HUES48 (cell line): ENCODE measurements at regions not wholly inside any gene's neighbourhood (a gene's known extent, or its start where the extent isn't known, plus 50 kb on each side); places are given as distances from the start of the nearest gene placed in this dataset.

Source experiments
- H3K27ac ChIP-seq: one replicate; pipeline ENCODE4 v1.7.0; 2013; ENCODE audit warnings: low read depth, low read length, inconsistent platforms
- H3K27me3 ChIP-seq: 2 replicates; pipeline ENCODE4 v1.6.1; 2013; ENCODE audit warnings: mild to moderate bottlenecking, low read length; ENCODE audit not compliant: control insufficient read depth, insufficient read depth
- H3K36me3 ChIP-seq: 2 replicates; pipeline ENCODE4 v1.6.1; 2013; ENCODE audit warnings: low read length; ENCODE audit not compliant: control insufficient read depth, insufficient read depth
- H3K4me1 ChIP-seq: 2 replicates; pipeline ENCODE4 v1.6.1; 2013; ENCODE audit warnings: mild to moderate bottlenecking, low read length; ENCODE audit not compliant: control insufficient read depth, insufficient read depth
- H3K4me3 ChIP-seq: 2 replicates; pipeline ENCODE4 v1.5.1; 2013; ENCODE audit warnings: mild to moderate bottlenecking, low read depth, low read length
- H3K9ac ChIP-seq: 2 replicates; pipeline ENCODE4 v1.6.1; 2013; ENCODE audit warnings: mild to moderate bottlenecking, low read depth, low read length, moderate library complexity
- H3K9me3 ChIP-seq: 2 replicates; pipeline ENCODE4 v1.6.1; 2013; ENCODE audit warnings: low read length; ENCODE audit not compliant: control insufficient read depth, insufficient read depth

DNA sequence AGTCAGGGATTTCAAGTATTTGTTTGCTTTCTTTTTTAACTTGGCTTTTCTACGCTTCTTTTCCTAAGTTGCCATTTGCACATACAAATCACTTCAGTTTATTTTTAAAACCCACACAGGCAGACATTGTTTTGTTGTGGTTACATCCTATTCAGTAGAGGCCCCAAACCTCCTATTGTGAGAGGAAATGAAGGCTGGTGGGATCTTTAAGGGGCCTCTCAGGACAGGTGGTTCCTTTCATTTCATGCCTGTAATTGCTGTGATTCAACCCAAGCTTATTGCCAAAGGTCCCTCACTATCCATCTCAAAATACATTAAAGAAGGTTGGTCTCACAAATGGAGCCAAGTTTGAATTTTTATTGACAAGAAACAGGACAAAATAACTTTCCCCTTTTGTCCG is 257.1 kb downstream of the ADAMTS20 start:
- H3K27ac ChIP-seq, result no peak overlapping the region
- H3K36me3 ChIP-seq, result no peaks in the 10 kb centered on the region
- no peak overlapping the region for H3K4me3 ChIP-seq
- no peaks in the 10 kb centered on the region for H3K27me3 ChIP-seq
- no peaks in the 10 kb centered on the region for H3K4me1 ChIP-seq
- no peak overlapping the region for H3K9ac ChIP-seq
- H3K9me3 ChIP-seq, result no peaks in the 10 kb centered on the region

- H3K9ac ChIP-seq, result no peak overlapping the region
- H3K27me3 ChIP-seq, result no peaks in the 10 kb centered on the region
- no peak overlapping the region for H3K27ac ChIP-seq
- no peaks in the 10 kb centered on the region for H3K4me1 ChIP-seq
- no peaks in the 10 kb centered on the region for H3K9me3 ChIP-seq
- no peak overlapping the region for H3K4me3 ChIP-seq
- no peaks in the 10 kb centered on the region for H3K36me3 ChIP-seq
Measured at GRCh38 chr12:43294147-43294546, 257.9 kb downstream of the ADAMTS20 start.

DNA sequence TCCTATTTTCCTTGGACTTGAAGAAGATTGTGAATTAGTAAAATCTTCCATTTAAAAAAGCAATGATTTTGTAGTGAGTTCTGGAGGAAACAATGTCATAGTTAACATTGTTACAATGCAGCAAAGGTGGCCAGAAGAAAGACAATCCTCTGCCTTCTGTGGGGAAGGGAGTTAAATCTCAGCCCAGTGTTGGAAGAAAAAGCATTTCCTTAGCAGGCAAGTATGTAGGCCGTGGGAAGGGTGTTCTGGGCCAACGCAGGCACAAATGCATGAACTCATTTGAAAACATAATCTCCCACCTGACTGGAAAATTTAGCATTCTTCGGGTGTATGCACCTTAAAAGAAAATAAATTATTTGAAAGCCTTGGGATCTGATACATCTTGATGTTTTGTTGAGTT is 258.6 kb downstream of the ADAMTS20 start:
- Histone ChIP-seq H3K4me3 (no peak overlapping the region), H3K36me3 (no peaks in the 10 kb centered on the region), H3K4me1 (no peaks in the 10 kb centered on the region), H3K27ac (no peak overlapping the region), H3K27me3 (no peaks in the 10 kb centered on the region), H3K9ac (no peak overlapping the region), H3K9me3 (no peaks in the 10 kb centered on the region)

DNA sequence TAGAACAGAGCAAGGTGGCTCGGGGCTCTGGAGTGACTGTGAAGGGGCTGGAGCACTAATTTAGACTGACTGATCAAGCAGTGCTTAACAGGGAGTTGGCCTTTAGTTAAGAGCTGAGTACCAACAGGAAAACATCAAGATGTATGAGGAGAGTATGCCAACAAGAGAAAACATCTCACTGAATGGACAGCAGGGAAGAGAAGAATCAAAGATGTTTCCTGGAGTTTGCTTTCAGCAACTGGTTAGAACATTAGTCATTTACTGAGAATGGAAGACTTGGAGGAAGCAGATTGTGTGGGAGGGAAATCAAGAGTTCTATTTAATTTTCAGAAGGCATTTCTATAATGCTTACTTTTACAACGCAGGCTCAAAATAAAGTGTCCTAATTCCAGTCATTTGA is 259.3 kb downstream of the ADAMTS20 start:
- H3K9me3 ChIP-seq, result no peaks in the 10 kb centered on the region

GRCh38 chr12:43291516-43291915 is 260.5 kb downstream of the ADAMTS20 start:
- Histone ChIP-seq H3K9ac (no peak overlapping the region), H3K27ac (no peak overlapping the region)

More for the DNA sequence above, 259.3 kb downstream of the ADAMTS20 start:
- Histone ChIP-seq H3K9ac (no peak overlapping the region), H3K4me1 (no peaks in the 10 kb centered on the region), H3K27ac (no peak overlapping the region), H3K27me3 (no peaks in the 10 kb centered on the region), H3K4me3 (no peak overlapping the region), H3K36me3 (no peaks in the 10 kb centered on the region)

GRCh38 chr12:43290836-43291235 is 261.2 kb downstream of the ADAMTS20 start:
- H3K36me3 ChIP-seq, result no peaks in the 10 kb centered on the region
- H3K4me3 ChIP-seq, result no peak overlapping the region
- H3K27me3 ChIP-seq, result no peaks in the 10 kb centered on the region
- no peaks in the 10 kb centered on the region for H3K4me1 ChIP-seq
- no peak overlapping the region for H3K27ac ChIP-seq
- no peaks in the 10 kb centered on the region for H3K9me3 ChIP-seq
- H3K9ac ChIP-seq, result no peak overlapping the region

More at GRCh38 chr12:43291516-43291915, 260.5 kb downstream of the ADAMTS20 start:
- Histone ChIP-seq H3K9me3 (no peaks in the 10 kb centered on the region), H3K27me3 (no peaks in the 10 kb centered on the region), H3K4me1 (no peaks in the 10 kb centered on the region), H3K4me3 (no peak overlapping the region), H3K36me3 (no peaks in the 10 kb centered on the region)

- Histone ChIP-seq H3K27ac (no peak overlapping the region), H3K4me1 (no peaks in the 10 kb centered on the region), H3K9me3 (no peaks in the 10 kb centered on the region), H3K9ac (no peak overlapping the region), H3K27me3 (no peaks in the 10 kb centered on the region), H3K4me3 (no peak overlapping the region), H3K36me3 (no peaks in the 10 kb centered on the region)
Measured at GRCh38 chr12:43289426-43289801, 262.6 kb downstream of the ADAMTS20 start.

GRCh38 chr12:43288671-43289425 is 263.2 kb downstream of the ADAMTS20 start:
- Histone ChIP-seq H3K9ac (no peak overlapping the region), H3K4me1 (no peaks in the 10 kb centered on the region), H3K4me3 (no peak overlapping the region)

DNA sequence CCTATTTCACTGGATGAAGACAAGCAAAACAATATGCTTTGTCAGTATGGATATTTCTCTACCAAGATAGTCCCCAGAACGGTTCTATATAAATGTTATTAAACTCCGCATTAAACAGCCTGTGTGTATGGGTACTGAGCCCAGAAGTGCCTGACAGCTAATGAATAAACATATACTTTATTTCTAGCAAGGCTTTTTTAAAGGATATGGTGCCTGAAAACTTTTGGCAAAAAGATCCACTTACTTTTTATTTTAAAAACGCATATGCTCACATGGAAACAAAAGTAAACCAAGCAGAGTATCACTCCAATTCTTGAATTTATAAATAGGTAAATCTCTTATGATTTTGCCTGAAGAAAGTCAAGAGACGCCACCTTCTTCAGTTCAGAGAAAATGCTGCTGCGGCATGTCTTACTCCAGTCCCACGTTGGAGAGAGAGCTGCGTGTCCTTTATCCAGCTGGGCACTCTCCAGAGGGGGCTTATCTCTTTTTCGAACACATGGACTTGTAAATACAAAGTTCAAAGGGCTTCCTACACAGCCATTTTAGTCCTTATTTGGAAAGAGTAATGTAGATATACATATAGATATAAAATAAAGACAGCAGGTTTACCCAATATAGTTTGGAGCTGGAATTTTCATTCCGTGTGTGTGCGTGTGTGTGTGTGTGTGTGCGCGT is 264.2 kb downstream of the ADAMTS20 start:
- Histone ChIP-seq H3K27ac (no peak overlapping the region), H3K27me3 (no peaks in the 10 kb centered on the region), H3K4me3 (no peak overlapping the region), H3K9ac (no peak overlapping the region), H3K36me3 (no peaks in the 10 kb centered on the region), H3K4me1 (no peaks in the 10 kb centered on the region), H3K9me3 (no peaks in the 10 kb centered on the region)

More at GRCh38 chr12:43288671-43289425, 263.2 kb downstream of the ADAMTS20 start:
- no peaks in the 10 kb centered on the region for H3K27me3 ChIP-seq
- H3K36me3 ChIP-seq, result no peaks in the 10 kb centered on the region
- no peak overlapping the region for H3K27ac ChIP-seq
- no peaks in the 10 kb centered on the region for H3K9me3 ChIP-seq

DNA sequence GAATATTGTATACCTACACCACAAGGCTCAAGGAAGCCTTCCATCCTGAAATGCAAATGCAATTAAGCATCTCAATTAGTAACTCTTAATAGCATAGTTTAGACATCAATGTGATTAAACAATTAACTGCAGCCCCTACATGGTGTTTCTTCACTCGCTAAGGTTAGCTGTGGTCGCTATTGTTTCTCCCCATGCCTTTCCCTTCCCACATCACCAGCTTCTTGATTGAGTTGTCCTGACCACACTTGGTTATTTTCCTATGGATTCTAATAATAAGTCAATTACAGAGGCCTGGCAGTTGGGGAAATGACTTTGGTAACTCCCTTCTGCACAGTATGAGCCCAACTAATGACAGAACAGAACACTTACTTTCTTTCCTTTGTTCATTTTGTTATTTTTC is 265.0 kb downstream of the ADAMTS20 start:
- Histone ChIP-seq H3K4me3 (no peak overlapping the region), H3K4me1 (no peaks in the 10 kb centered on the region), H3K36me3 (no peaks in the 10 kb centered on the region), H3K27ac (no peak overlapping the region), H3K9me3 (no peaks in the 10 kb centered on the region), H3K9ac (no peak overlapping the region), H3K27me3 (no peaks in the 10 kb centered on the region)

GRCh38 chr12:43285159-43285598 is 266.8 kb downstream of the ADAMTS20 start:
- no peaks in the 10 kb centered on the region for H3K36me3 ChIP-seq
- H3K9me3 ChIP-seq, result no peaks in the 10 kb centered on the region
- peaks cover 9% of the 10 kb centered on the region; the same call in 1 of the 2 replicates for H3K4me1 ChIP-seq
- no peaks in the 10 kb centered on the region for H3K27me3 ChIP-seq
- H3K9ac ChIP-seq, result no peak overlapping the region
- no peak overlapping the region for H3K4me3 ChIP-seq
- H3K27ac ChIP-seq, result no peak overlapping the region
